ENCODE measurements at regions not wholly inside any gene's neighbourhood (a gene's known extent, or its start where the extent isn't known, plus 50 kb on each side); places are given as distances from the start of the nearest gene placed in this dataset.

GRCh38 chr10:111944331-111944730, 239.2 kb downstream of the GPAM start:
- no peak for DNase-seq (ENCODE audit: low spot score in 2 of 2)
- WGBS, 2 donors, result 71 to 77% methylated on average over 5 of the region's 6 CpGs
- H3K4me3 ChIP-seq (ENCODE audit: low read depth, poor library complexity, severe bottlenecking), result no peak overlapping the region
- TF ChIP-seq POLR2A (IDR thresholded peaks at IDR 0.05) (no peak), CTCF (IDR thresholded peaks at IDR 0.05) (no peak)
- intact Hi-C loops (cut with DNase I; ENCODE audit: low total_unique reads), result no loop called here

GRCh38 chr10:111953949-111954348, 229.6 kb downstream of the GPAM start:
- 73 to 76% methylated on average over 1 of the region's 1 CpG for WGBS, 2 donors
- intact Hi-C loops (cut with DNase I; ENCODE audit: low total_unique reads), result no loop called here
- H3K4me3 ChIP-seq (ENCODE audit: low read depth, poor library complexity, severe bottlenecking), result no peak overlapping the region
- DNase-seq (ENCODE audit: low spot score in 2 of 2), result no peak
- no peak for TF ChIP-seq CTCF (IDR thresholded peaks at IDR 0.05)

GRCh38 chr10:111954386-111954785, 229.2 kb downstream of the GPAM start:
- 45 to 69% methylated on average over 4 of the region's 4 CpGs for WGBS, 2 donors
- intact Hi-C loops (cut with DNase I; ENCODE audit: low total_unique reads), result no loop called here
- no peak for DNase-seq (ENCODE audit: low spot score in 2 of 2)
- TF ChIP-seq POLR2A (IDR thresholded peaks at IDR 0.05) (no peak), CTCF (IDR thresholded peaks at IDR 0.05) (no peak)
- no peak overlapping the region for H3K4me3 ChIP-seq (ENCODE audit: low read depth, poor library complexity, severe bottlenecking)

- TF ChIP-seq CTCF (IDR thresholded peaks at IDR 0.05) (no peak), POLR2A (IDR thresholded peaks at IDR 0.05) (no peak)
- 71 to 81% methylated on average over 6 of the region's 6 CpGs for WGBS, 2 donors
- DNase-seq (ENCODE audit: low spot score in 2 of 2), result no peak
- intact Hi-C loops (cut with DNase I; ENCODE audit: low total_unique reads), result no loop called here
- H3K4me3 ChIP-seq (ENCODE audit: low read depth, poor library complexity, severe bottlenecking), result no peak overlapping the region
These were observed 226.7 kb downstream of the GPAM start for GRCh38 chr10:111956841-111957240.

- intact Hi-C loops (cut with DNase I; ENCODE audit: low total_unique reads), result no loop called here
- WGBS, 2 donors, result 87 to 91% methylated on average over 5 of the region's 5 CpGs
- H3K4me3 ChIP-seq (ENCODE audit: low read depth, poor library complexity, severe bottlenecking), result no peak overlapping the region
- TF ChIP-seq POLR2A (IDR thresholded peaks at IDR 0.05) (no peak), CTCF (IDR thresholded peaks at IDR 0.05) (no peak)
- no peak for DNase-seq (ENCODE audit: low spot score in 2 of 2)
These were observed 220.6 kb downstream of the GPAM start for GRCh38 chr10:111962951-111963350.

- no peak for DNase-seq (ENCODE audit: low spot score in 2 of 2)
- TF ChIP-seq CTCF (IDR thresholded peaks at IDR 0.05) (no peak), POLR2A (IDR thresholded peaks at IDR 0.05) (no peak)
- H3K4me3 ChIP-seq (ENCODE audit: low read depth, poor library complexity, severe bottlenecking), result no peak overlapping the region
- intact Hi-C loops (cut with DNase I; ENCODE audit: low total_unique reads), result no loop called here
- 69 to 79% methylated on average over 1 of the region's 1 CpG for WGBS, 2 donors
These were observed 216.4 kb downstream of the GPAM start for GRCh38 chr10:111967116-111967515.

Data from lower leg skin (tissue), 4 donors.